Inferior parietal cortex (tissue), 1 donor: ENCODE measurements at regions not wholly inside any gene's neighbourhood (a gene's known extent, or its start where the extent isn't known, plus 50 kb on each side); places are given as distances from the start of the nearest gene placed in this dataset.
"Not testable (repeated sequence)": the region's sequence is repeated elsewhere in the genome, so short reads cannot be mapped to it uniquely, and the experiment has no call there.

Experiments
- DNase-seq: peaks from one replicate; pipeline ENCODE4 v3.0.0-alpha.2; 2016; ENCODE audit errors: extremely low spot score

GRCh38 chr3:33919312-33920120, 121.1 kb downstream of the PDCD6IP start:
- DNase-seq = no peak

DNA sequence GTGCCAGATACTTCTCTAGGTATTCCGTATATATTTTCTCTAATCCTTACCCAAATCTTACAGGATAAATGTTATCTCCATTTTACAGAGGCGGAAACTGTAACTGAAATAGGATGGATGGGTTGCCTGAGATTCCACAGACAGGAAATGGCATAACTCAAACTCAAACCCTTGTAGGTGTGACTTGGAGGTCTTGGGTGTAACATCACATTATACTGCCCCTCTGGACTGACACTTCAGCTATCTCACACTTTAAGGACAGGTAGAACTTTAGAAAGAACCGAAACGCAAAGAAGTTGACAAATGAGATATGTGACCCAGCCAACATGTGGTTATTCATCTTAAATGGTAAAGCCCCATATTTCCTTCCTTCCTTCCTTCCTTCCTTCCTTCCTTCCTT, 122.1 kb downstream of the PDCD6IP start:
- no peak for DNase-seq

- no peak for DNase-seq
Observed at GRCh38 chr3:33921608-33922007, 123.2 kb downstream of the PDCD6IP start.

DNA sequence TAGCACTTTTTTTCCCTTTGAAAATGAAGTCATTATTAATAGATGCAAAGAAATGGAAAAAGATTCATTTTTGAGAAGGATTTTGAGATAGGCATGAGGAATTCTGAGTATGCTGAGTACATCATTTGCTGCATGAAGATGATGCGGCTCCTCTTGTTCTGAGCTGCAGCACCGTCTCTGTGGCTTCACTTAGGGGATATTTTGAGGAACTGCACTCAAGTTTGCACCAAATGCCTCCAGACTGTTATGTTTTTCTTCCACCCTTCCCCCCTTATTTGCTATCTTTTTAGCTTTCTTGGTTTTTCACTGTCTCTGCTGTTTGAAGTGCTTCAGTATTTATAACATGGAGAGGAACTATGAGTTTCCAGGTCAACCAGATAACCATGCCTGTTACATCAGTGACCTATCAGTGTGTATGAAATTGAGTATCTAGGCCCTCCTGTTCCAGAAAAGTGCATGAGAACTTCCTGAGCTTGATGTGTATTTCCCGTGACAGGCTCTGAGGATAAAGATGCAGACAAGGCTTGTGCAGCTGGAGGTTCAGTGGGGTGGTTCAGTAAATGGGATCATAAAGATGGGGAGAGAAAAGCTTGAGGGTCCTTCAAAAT, 128.7 kb downstream of the PDCD6IP start:
- no peak for DNase-seq

DNA sequence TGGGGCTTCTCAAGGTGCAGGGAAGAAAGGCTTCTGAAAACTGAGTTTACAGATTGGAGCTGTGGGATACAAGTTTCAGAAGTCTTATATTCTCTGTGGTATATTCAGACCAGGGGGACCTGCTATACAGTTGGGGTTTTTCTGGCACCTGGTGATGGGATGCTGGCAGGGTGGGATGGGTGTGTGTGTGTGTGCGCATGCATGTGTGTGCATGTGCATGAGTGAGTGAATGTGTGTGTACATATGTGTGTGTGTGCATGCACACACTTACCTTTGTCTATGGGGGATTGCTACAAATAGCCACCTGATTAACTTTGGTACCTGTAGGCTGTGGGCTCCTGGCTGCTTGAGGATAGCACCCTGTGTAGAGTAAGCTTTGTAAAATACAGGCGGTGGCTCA, 131.4 kb downstream of the PDCD6IP start:
- DNase-seq = no peak

DNA sequence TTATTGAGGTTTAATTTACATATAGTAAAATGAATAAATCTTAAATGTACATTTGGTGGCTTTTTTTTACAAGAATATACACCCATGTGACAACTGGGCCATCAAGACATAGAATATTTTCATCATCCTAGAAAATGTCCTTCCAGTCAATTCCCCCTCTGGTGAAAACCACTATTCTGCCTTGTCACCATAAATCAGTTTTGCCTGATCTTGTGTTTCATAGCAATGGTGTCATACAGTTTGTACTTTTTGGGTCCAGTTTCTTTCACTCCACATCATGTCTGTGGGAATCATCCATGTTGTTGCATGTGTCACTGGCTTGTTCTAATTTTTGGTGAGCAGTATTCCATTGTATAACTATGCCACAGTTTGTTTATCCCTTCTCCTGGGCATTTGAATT, 133.1 kb downstream of the PDCD6IP start:
- no peak for DNase-seq

GRCh38 chr3:33932010-33932764, 133.8 kb downstream of the PDCD6IP start:
- DNase-seq = no peak

DNA sequence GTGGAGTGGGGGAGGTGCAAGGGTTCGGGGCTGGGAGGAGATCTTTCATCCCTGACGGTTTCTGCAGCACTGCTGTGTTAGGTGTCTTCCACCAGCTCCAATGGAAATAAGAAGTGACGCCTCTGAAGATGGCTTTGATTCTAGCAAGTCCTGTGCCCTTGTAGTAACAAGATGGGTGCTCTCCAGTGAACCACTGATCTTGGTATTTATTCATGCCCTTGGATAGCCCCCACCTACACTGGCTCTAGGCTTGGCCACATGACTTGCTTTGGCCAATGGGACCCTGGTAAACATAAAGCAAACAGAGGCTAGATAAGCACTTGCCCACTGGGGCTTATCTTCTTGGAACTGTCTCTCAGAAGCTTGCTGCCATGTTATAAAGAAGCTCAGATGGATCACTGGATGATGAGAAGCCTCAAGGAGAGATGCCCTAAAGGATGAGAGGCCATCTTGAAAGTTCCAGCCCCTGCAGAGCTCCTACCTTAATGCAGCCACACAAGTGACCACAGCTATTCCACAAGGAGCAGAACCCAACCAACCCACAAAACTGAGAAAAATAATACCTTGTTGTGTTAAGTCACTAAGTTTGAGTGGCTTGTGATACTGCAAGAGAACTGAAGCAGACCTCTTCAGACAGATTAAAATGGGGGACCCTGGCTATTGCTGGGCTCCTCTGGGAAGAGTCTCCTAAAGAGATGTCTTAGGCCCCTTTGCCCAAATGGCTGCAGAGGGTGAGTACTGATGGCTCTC, 137.9 kb downstream of the PDCD6IP start:
- DNase-seq = no peak

- no peak for DNase-seq
Observed at GRCh38 chr3:33936921-33937525, 138.6 kb downstream of the PDCD6IP start.

GRCh38 chr3:33937628-33938027, 139.2 kb downstream of the PDCD6IP start:
- no peak for DNase-seq

DNA sequence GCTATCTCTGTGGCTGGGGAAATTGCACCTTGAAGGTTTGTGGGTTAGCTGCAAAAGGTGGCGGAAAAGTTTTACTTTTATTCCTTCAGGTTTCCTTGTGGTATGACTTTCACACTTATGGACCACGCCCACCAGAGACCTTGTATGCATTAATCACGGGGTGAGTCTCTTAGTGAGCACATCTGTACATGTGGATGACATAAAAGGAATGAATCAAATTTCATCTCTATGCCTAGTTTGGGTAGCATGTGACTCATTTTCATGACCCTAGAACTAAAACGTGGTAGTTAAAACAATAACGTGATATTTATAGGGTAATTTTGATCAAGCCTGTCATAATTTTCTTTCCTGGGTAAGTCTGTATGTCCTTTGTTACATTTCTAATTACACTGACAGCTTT, 141.7 kb downstream of the PDCD6IP start:
- no peak for DNase-seq

- no peak for DNase-seq
Observed at GRCh38 chr3:33940736-33941135, 142.3 kb downstream of the PDCD6IP start.

DNA sequence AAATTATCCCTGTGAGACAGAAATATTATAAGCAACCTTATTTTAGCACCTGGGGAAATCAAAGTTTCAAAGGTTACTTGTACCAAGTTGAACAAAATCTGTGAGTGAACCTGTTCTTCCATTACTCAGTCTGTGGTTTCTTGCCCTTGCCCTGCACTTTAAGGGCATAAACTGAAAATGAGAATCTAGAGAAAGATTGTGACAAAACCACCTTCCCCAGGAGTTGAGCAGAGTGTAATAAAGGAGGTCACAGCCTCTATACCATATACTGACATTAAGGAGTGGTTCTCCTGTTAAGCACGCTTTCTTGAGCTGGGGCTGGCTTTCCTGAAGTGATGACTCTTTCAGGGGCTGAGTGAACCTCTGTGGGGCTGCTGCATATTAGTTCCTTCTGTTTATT, 143.4 kb downstream of the PDCD6IP start:
- no peak for DNase-seq

DNA sequence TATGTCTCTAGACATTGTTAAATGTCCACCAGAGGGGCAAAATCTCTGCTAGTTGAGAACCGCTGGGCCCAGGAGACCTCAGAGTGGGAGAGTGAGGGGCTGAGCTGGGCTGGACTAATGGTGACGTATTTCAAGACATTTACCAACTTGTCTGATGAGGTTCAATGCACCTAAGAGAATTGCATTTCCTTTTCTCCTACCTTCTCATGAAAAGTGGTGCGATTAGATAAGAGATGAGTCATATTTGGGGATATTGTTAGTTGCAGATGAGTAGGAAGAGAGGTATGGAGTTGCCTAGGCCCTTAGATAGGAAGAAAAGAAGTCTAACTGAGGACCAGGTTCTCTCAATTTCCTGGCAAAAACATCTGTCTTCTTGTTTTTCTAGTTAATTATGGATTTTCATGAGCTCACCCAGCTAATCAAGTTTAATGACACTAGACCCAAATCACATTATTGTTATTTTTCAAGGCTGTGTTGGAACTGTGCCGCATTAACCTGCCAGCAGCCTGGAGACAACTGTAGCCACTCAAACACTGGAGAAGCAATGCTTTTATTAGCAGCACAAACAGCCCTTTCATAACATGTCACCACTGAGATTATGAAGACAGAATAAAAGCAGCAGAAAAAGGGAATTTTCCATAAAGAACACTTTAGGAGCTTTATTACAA, 144.2 kb downstream of the PDCD6IP start:
- peak; percentile 64 for DNase-seq

DNA sequence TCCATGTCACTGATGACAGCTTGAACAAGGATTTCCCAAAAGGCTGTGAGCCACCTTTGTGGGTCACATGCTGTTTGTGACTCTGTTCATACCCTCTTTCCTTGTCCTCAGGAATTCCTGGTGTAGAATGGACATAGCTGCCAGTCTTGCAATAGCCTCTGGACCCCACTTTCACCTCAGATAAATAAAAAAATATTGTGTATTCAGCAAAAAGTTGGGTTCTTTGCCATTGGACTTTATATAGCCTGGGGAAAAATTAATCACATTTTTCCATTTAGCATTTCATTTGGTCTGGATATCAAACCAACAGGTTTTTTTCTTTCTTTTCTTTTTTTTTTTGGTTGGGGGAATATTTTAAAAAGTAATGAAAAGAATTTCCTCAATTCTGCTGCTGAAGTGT, 144.8 kb downstream of the PDCD6IP start:
- DNase-seq = no peak

- not testable (repeated sequence) for DNase-seq
Observed at GRCh38 chr3:33946612-33947011, 148.2 kb downstream of the PDCD6IP start.

DNA sequence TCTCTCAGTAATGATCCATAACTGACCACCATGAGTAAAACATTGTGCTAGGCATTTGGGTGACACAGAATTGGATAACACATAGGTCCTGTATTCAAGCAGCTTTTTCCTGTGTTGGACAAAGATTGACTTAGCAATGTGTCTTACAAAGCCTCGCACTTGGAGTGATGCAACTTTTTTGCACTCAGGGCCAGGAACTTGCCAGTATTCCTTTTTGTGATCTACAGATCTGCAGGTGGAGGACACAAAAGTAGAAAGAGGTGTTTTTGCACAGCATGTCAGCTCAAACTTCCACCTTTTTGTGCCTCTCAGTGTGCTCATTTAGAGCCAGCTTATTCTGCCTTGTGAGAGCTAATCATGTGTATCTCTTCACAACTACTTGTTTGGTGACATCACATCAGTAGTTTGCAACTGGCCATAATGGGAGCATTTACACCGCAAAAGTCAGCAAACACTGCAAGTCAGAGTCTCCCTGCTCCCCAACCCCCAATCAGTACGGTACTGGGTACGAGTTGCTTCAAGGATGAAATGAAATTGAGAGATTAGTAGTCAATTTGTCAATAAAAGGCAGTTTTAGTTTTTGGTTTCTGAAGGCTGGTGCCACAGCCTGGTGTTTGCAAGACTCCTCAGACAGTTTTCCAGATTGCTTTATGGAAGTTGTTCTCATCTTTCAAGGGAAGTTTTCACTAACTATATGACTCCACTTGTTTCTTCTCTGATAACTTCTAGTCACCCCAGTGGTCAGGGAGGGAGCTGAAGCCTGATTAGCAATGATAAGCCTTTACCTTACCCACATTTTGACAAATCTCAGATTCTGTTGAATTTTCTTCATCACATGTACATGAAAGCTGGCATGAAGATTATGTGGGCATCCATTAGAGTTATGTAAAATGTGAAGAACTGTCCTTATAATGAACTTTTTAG, 149.1 kb downstream of the PDCD6IP start:
- DNase-seq = no peak

GRCh38 chr3:33949074-33949473, 150.6 kb downstream of the PDCD6IP start:
- no peak for DNase-seq

DNA sequence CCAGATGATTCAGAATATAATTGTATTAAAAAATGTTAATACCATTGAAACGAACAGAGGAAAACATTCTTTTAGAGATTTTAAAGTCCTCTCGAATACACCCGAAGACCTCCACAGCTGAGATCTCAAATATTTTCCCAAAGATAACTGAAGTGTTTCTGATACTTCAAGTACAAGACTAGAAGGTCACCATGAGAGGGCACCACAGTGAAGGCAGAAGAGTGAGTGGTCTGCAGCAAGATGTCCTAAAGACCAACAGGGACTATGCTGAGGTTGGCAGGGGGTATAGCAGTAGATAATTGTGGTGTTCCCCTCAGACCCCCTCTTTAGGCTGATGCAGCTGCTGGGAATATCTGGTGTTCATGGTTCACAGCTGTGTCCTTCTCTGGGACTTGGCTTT, 156.5 kb downstream of the PDCD6IP start:
- no peak for DNase-seq

GRCh38 chr3:33956206-33956605, 157.8 kb downstream of the PDCD6IP start:
- no peak for DNase-seq
